IMR-90 (cell line): ENCODE measurements at regions not wholly inside any gene's neighbourhood (a gene's known extent, or its start where the extent isn't known, plus 50 kb on each side); places are given as distances from the start of the nearest gene placed in this dataset.

Experiments
- ATAC-seq: fragments of 200-7000 bp; cut with Tn5 transposase; 2 replicates; pipeline ENCODE4 v1.9.1; 2020; ENCODE audit warnings: low read depth, mild to moderate bottlenecking, moderate library complexity
- BruUV-seq: library from RNA; stranded (reverse); fragments of 400-500 nt; replicated peaks from 2 replicates; lab custom pipeline; 2021; lab: Mats Ljungman, UMichigan
- CTCF ChIA-PET: fragments of 300-600 bp; formaldehyde crosslinking; extraction: SDS; loops from one replicate; lab custom pipeline; 2021; ENCODE audit warnings: antibody characterized with exemption; lab: Yijun Ruan, JAX
- POLR2A ChIA-PET: fragments of 300-600 bp; sonication (Branson Sonifier 250); formaldehyde crosslinking; loops from one replicate; lab custom pipeline; 2022; ENCODE audit warnings: antibody characterized with exemption; ENCODE audit not compliant: unreplicated experiment; lab: Charles Lee
- DNase-seq: peaks from one replicate; pipeline ENCODE4 v3.0.0; 2013
- H2AFZ ChIP-seq: replicated peaks from 2 replicates; pipeline ENCODE3; 2013; ENCODE audit warnings: low read length, mild to moderate bottlenecking; ENCODE audit not compliant: poor library complexity
- H2AK5ac ChIP-seq: 2 replicates; pipeline ENCODE4 v1.6.1; 2013; ENCODE audit warnings: low read depth, low read length, inconsistent platforms
- H2AK9ac ChIP-seq: replicated peaks from 2 replicates; pipeline ENCODE3; 2013; ENCODE audit warnings: mild to moderate bottlenecking, low read depth, low read length, moderate library complexity; ENCODE audit not compliant: poor library complexity
- H2BK120ac ChIP-seq: 2 replicates; pipeline ENCODE4 v1.6.1; 2013; ENCODE audit warnings: low read depth, low read length, inconsistent platforms
- H2BK15ac ChIP-seq: 3 replicates; pipeline ENCODE4 v1.6.1; 2013; ENCODE audit warnings: low read depth, low read length, inconsistent platforms
- H2BK20ac ChIP-seq: 2 replicates; pipeline ENCODE4 v1.6.1; 2013; ENCODE audit warnings: low read depth, mild to moderate bottlenecking, inconsistent platforms, low read length, moderate library complexity
- H2BK5ac ChIP-seq: 2 replicates; pipeline ENCODE4 v1.6.1; 2013; ENCODE audit warnings: mild to moderate bottlenecking, low read depth, low read length, inconsistent platforms; ENCODE audit not compliant: poor library complexity, severe bottlenecking
- H3K14ac ChIP-seq: replicated peaks from 2 replicates; pipeline ENCODE4 v1.6.1; 2013; ENCODE audit warnings: low read depth, low read length, inconsistent platforms
- H3K18ac ChIP-seq: 2 replicates; pipeline ENCODE4 v1.6.1; 2013; ENCODE audit warnings: low read depth, low read length, control low read depth
- H3K23ac ChIP-seq: 2 replicates; pipeline ENCODE4 v1.6.1; 2013; ENCODE audit warnings: low read depth, low read length, inconsistent platforms
- H3K27ac ChIP-seq: 2 replicates; pipeline ENCODE4 v1.5.1; 2013; ENCODE audit warnings: mild to moderate bottlenecking, control low read depth, low read length; ENCODE audit not compliant: insufficient read depth
- H3K27me3 ChIP-seq: 2 replicates; pipeline ENCODE4 v1.6.1; 2013; ENCODE audit warnings: low read length; ENCODE audit not compliant: control insufficient read depth, insufficient read depth
- H3K36me3 ChIP-seq: 2 replicates; pipeline ENCODE4 v1.6.1; 2013; ENCODE audit warnings: low read length, mixed read lengths; ENCODE audit not compliant: control insufficient read depth, insufficient read depth
- H3K4ac ChIP-seq: 2 replicates; pipeline ENCODE4 v1.6.1; 2013; ENCODE audit warnings: low read depth, low read length, inconsistent platforms
- H3K4me1 ChIP-seq: 2 replicates; pipeline ENCODE4 v1.6.1; 2013; ENCODE audit warnings: low read length, mixed read lengths; ENCODE audit not compliant: control insufficient read depth, insufficient read depth
- H3K4me2 ChIP-seq: 2 replicates; pipeline ENCODE4 v1.6.1; 2013; ENCODE audit warnings: low read depth, mild to moderate bottlenecking, control low read depth, low read length, moderate library complexity
- H3K4me3 ChIP-seq: 2 replicates; pipeline ENCODE4 v1.5.1; 2013; ENCODE audit warnings: low read depth, mild to moderate bottlenecking, control low read depth, low read length, moderate library complexity; ENCODE audit not compliant: insufficient read depth
- H3K56ac ChIP-seq: 2 replicates; pipeline ENCODE4 v1.6.1; 2013; ENCODE audit warnings: low read length, inconsistent platforms; ENCODE audit not compliant: insufficient read depth; ENCODE audit errors: extremely low read depth
- H3K79me1 ChIP-seq, 2 experiments: 2 replicates each; pipeline ENCODE4 v1.6.1; 2013; ENCODE audit warnings: low read length in 2 of 2, inconsistent platforms in 1 of 2, low read depth in 1 of 2
- H3K9ac ChIP-seq: 2 replicates; pipeline ENCODE4 v1.6.1; 2013; ENCODE audit warnings: low read depth, low read length, control low read depth
- H3K9me1 ChIP-seq: 2 replicates; pipeline ENCODE4 v1.6.1; 2013; ENCODE audit warnings: low read length, inconsistent platforms; ENCODE audit not compliant: insufficient read depth
- H3K9me3 ChIP-seq: 2 replicates; pipeline ENCODE4 v1.6.1; 2013; ENCODE audit warnings: low read length; ENCODE audit not compliant: control insufficient read depth, insufficient read depth
- H4K20me1 ChIP-seq: 2 replicates; pipeline ENCODE4 v1.6.1; 2013; ENCODE audit warnings: low read length, inconsistent platforms; ENCODE audit not compliant: insufficient read depth
- H4K5ac ChIP-seq: 2 replicates; pipeline ENCODE4 v1.6.1; 2013; ENCODE audit warnings: mild to moderate bottlenecking, low read depth, low read length, control low read depth
- H4K8ac ChIP-seq, 2 experiments: 2 replicates each; pipeline ENCODE4 v1.6.1; 2013; ENCODE audit warnings: low read depth in 2 of 2, low read length in 2 of 2, control low read depth in 1 of 2, inconsistent platforms in 1 of 2
- H4K91ac ChIP-seq: 2 replicates; pipeline ENCODE4 v1.6.1; 2013; ENCODE audit warnings: low read depth, low read length, inconsistent platforms; ENCODE audit not compliant: insufficient read depth
- BHLHE40 ChIP-seq: fragments of 150-350 bp; IDR thresholded peaks from 2 replicates; pipeline ENCODE4 v1.6.1; 2016; ENCODE audit warnings: mild to moderate bottlenecking, low read depth, low read length
- CEBPB ChIP-seq: IDR thresholded peaks from 2 replicates; pipeline ENCODE4 v1.6.1; 2012; ENCODE audit warnings: low read depth, low read length, improper control_type of control experiment
- CHD1 ChIP-seq: IDR thresholded peaks from 2 replicates; pipeline ENCODE4 v1.6.1; 2012; ENCODE audit warnings: low read depth, low read length, improper control_type of control experiment
- CTCF ChIP-seq: conservative IDR thresholded peaks from 2 replicates; pipeline ENCODE4 v1.5.1; 2012; ENCODE audit warnings: mild to moderate bottlenecking, low read depth, low read length, improper control_type of control experiment
- ELK1 ChIP-seq: fragments of 150-350 bp; IDR thresholded peaks from 2 replicates; pipeline ENCODE4 v1.6.1; 2016; ENCODE audit warnings: low read depth, mild to moderate bottlenecking, low read length, moderate library complexity, borderline replicate concordance
- FOS ChIP-seq: fragments of 150-350 bp; IDR thresholded peaks from 2 replicates; pipeline ENCODE4 v1.6.1; 2016; ENCODE audit warnings: low read depth, low read length
- MAFK ChIP-seq: IDR thresholded peaks from 2 replicates; pipeline ENCODE4 v1.6.1; 2012; ENCODE audit warnings: low read depth, low read length, improper control_type of control experiment
- MAZ ChIP-seq: IDR thresholded peaks from 2 replicates; pipeline ENCODE4 v1.6.1; 2012; ENCODE audit warnings: low read depth, mild to moderate bottlenecking, low read length, improper control_type of control experiment, moderate library complexity, borderline replicate concordance
- MXI1 ChIP-seq: IDR thresholded peaks from 2 replicates; pipeline ENCODE4 v1.6.1; 2012; ENCODE audit warnings: low read depth, mild to moderate bottlenecking, low read length, moderate library complexity, borderline replicate concordance
- NFE2L2 ChIP-seq: fragments of 150-350 bp; IDR thresholded peaks from 2 replicates; pipeline ENCODE4 v1.6.1; 2016; ENCODE audit warnings: low read depth, mild to moderate bottlenecking, low read length
- POLR2A ChIP-seq: IDR thresholded peaks from 2 replicates; pipeline ENCODE4 v1.6.1; 2012; ENCODE audit warnings: mild to moderate bottlenecking, low read depth, low read length
- RAD21 ChIP-seq: IDR thresholded peaks from 2 replicates; pipeline ENCODE4 v1.6.1; 2012; ENCODE audit warnings: low read length, improper control_type of control experiment
- RCOR1 ChIP-seq: IDR thresholded peaks from 2 replicates; pipeline ENCODE4 v1.6.1; 2012; ENCODE audit warnings: mild to moderate bottlenecking, low read length, improper control_type of control experiment; ENCODE audit not compliant: insufficient replicate concordance
- RFX5 ChIP-seq: IDR thresholded peaks from 2 replicates; pipeline ENCODE4 v1.8.0; 2012; ENCODE audit warnings: low read depth, mild to moderate bottlenecking, low read length, moderate library complexity
- SMC3 ChIP-seq: fragments of 150-350 bp; IDR thresholded peaks from 2 replicates; pipeline ENCODE4 v1.6.1; 2016; ENCODE audit warnings: low read depth, mild to moderate bottlenecking, antibody characterized with exemption, low read length, moderate library complexity
- USF2 ChIP-seq: fragments of 150-350 bp; IDR thresholded peaks from 2 replicates; pipeline ENCODE4 v1.6.1; 2017; ENCODE audit warnings: mild to moderate bottlenecking, antibody characterized with exemption, low read length, low read depth
- WGBS, 2 experiments: methylation state at CpG; one replicate each; pipeline versions ENCODE4 v1.1.5 to v1.1.7; 2013; ENCODE audit warnings: missing lambda C conversion rate in 2 of 2; ENCODE audit not compliant: insufficient read length in 1 of 2; ENCODE audit errors: extremely low coverage in 2 of 2; 5-methylcytosine and 5-hydroxymethylcytosine counted together
- dilution Hi-C: fragments of 300-500 bp; cut with HindIII; formaldehyde crosslinking; loops from one replicate; pipeline ENCODE4 v1.14.3; 2018; ENCODE audit warnings: low sequenced_read_pairs; ENCODE audit not compliant: unreplicated experiment
- in situ Hi-C: fragments of 300-500 bp; cut with MboI; formaldehyde crosslinking; loops from 3 replicates; pipeline ENCODE4 v1.14.3; 2019; ENCODE audit warnings: low sequenced_read_pairs, inconsistent platforms, mixed read lengths
- intact Hi-C: fragments of 100-400 bp; cut with micrococcal nuclease; formaldehyde crosslinking; loops from 2 replicates; pipeline ENCODE4 v1.10.0; 2022

- H4K8ac ChIP-seq = no peak overlapping the region
- no peak overlapping the region for H3K27ac ChIP-seq
- WGBS, 2 experiments = no CpG with 5 or more reads among the region's 5 CpGs
- H3K4ac ChIP-seq = no peak overlapping the region
- no peak overlapping the region for H2BK20ac ChIP-seq
- ATAC-seq (no peak), DNase-seq (no peak)
- H3K9ac ChIP-seq = no peak overlapping the region
- H2BK5ac ChIP-seq = no peak overlapping the region
- no peak overlapping the region for H3K4me3 ChIP-seq
- H2AK9ac ChIP-seq = no peak overlapping the region
- no peak overlapping the region for H3K18ac ChIP-seq
- no TSS peak for BruUV-seq
- H3K9me1 ChIP-seq = no peaks in the 10 kb centered on the region
- H2AK5ac ChIP-seq = no peak overlapping the region
- dilution Hi-C loops = no loop called here
- TF ChIP-seq CEBPB (no peak), RFX5 (no peak), RAD21 (no peak), USF2 (no peak), POLR2A (no peak), CHD1 (no peak), ELK1 (no peak), BHLHE40 (no peak), MXI1 (no peak), RCOR1 (no peak), MAZ (no peak), CTCF (no peak), MAFK (no peak), FOS (no peak), SMC3 (no peak), NFE2L2 (no peak)
- H3K36me3 ChIP-seq = no peaks in the 10 kb centered on the region
- H3K79me1 ChIP-seq = no peaks in the 10 kb centered on the region
- ChIA-PET POLR2A (no interaction called here), CTCF (no interaction called here)
- H3K27me3 ChIP-seq = no peaks in the 10 kb centered on the region
- in situ Hi-C loops = no loop called here
- H3K4me1 ChIP-seq = no peaks in the 10 kb centered on the region
- H2BK15ac ChIP-seq = no peak overlapping the region
- no peak overlapping the region for H4K91ac ChIP-seq
- no peak overlapping the region for H2AFZ ChIP-seq
- no peaks in the 10 kb centered on the region for H3K9me3 ChIP-seq
- H3K23ac ChIP-seq = no peak overlapping the region
- intact Hi-C loops = no loop called here
- H2BK120ac ChIP-seq = no peak overlapping the region
- H3K56ac ChIP-seq = no peak overlapping the region
- H4K20me1 ChIP-seq = no peaks in the 10 kb centered on the region
- H4K5ac ChIP-seq = no peak overlapping the region
- no peak overlapping the region for H3K14ac ChIP-seq
- no peak overlapping the region for H3K4me2 ChIP-seq
These were observed 585.0 kb upstream of the ZP4 start for GRCh38 chr1:238475712-238476111.
